ENCODE measurements at regions not wholly inside any gene's neighbourhood (a gene's known extent, or its start where the extent isn't known, plus 50 kb on each side); places are given as distances from the start of the nearest gene placed in this dataset.

DNA sequence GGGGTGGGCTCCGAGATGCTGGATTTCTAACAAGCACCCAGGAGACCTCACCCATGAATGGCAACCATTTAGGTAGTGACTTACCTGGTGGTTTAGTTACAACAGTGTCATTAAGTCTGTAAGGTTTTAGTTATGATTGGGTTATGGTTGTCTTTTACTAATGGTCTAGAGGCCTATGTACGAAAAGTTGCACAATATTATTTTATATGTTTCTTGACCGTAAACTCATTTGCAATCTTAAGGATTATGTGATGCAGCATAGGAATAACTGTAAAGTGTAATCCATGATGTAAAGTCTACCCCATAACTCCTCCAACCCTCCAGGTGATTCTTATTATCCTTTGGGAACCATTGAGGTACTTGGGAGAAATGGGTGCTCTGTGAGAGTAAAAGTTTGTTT is 155.4 kb upstream of the ZEB2 start:
- TF ChIP-seq, protein P1, sequence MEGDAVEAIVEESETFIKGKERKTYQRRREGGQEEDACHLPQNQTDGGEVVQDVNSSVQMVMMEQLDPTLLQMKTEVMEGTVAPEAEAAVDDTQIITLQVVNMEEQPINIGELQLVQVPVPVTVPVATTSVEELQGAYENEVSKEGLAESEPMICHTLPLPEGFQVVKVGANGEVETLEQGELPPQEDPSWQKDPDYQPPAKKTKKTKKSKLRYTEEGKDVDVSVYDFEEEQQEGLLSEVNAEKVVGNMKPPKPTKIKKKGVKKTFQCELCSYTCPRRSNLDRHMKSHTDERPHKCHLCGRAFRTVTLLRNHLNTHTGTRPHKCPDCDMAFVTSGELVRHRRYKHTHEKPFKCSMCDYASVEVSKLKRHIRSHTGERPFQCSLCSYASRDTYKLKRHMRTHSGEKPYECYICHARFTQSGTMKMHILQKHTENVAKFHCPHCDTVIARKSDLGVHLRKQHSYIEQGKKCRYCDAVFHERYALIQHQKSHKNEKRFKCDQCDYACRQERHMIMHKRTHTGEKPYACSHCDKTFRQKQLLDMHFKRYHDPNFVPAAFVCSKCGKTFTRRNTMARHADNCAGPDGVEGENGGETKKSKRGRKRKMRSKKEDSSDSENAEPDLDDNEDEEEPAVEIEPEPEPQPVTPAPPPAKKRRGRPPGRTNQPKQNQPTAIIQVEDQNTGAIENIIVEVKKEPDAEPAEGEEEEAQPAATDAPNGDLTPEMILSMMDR (conservative IDR thresholded peaks at IDR 0.05; ENCODE audit: low read depth in 2 of 2): no peak
- TF ChIP-seq REST (IDR thresholded peaks at IDR 0.05; ENCODE audit: unreplicated experiment): no peak
- no peak for TF ChIP-seq CREB1 (CRISPR knock-in tag; IDR thresholded peaks at IDR 0.05; ENCODE audit: low read depth)

Data from GM23338 (cell line).